ENCODE measurements at regions not wholly inside any gene's neighbourhood (a gene's known extent, or its start where the extent isn't known, plus 50 kb on each side); places are given as distances from the start of the nearest gene placed in this dataset.

- CTCF ChIA-PET, result no interaction called here
- DNase-seq (ENCODE audit: extremely low spot score), result no peak
- TF ChIP-seq CTCF (IDR thresholded peaks at IDR 0.05; ENCODE audit: control extremely low read depth, extremely low read depth, low read depth, missing control alignments), result no peak
- POLR2A ChIA-PET, result no interaction called here
Measured at GRCh38 chr2:66382091-66382490, 52.8 kb upstream of the MEIS1 start.

- no peak for TF ChIP-seq CTCF (IDR thresholded peaks at IDR 0.05; ENCODE audit: control extremely low read depth, extremely low read depth, low read depth, missing control alignments)
- POLR2A ChIA-PET, result no interaction called here
- CTCF ChIA-PET, result no interaction called here
Measured at GRCh38 chr2:66379473-66379872, 55.5 kb upstream of the MEIS1 start.

GRCh38 chr2:66377832-66378231 lies 57.1 kb upstream of the MEIS1 start:
- ChIA-PET CTCF (interaction anchor here (1.9 kb wide), 1 partner anchor 8 kb away, joined by 10 read pairs; no protein-coding TSS in a partner anchor), POLR2A (no interaction called here)
- DNase-seq (ENCODE audit: extremely low spot score), result no peak
- no peak for TF ChIP-seq CTCF (IDR thresholded peaks at IDR 0.05; ENCODE audit: control extremely low read depth, extremely low read depth, low read depth, missing control alignments)

More at GRCh38 chr2:66379473-66379872, 55.5 kb upstream of the MEIS1 start:
- DNase-seq (ENCODE audit: extremely low spot score), result no peak

- CTCF ChIA-PET, result no interaction called here
- DNase-seq (ENCODE audit: extremely low spot score), result no peak
- POLR2A ChIA-PET, result no interaction called here
- no peak for TF ChIP-seq CTCF (IDR thresholded peaks at IDR 0.05; ENCODE audit: control extremely low read depth, extremely low read depth, low read depth, missing control alignments)
Measured at GRCh38 chr2:66370824-66371223, 64.1 kb upstream of the MEIS1 start.

- ChIA-PET CTCF (interaction anchor here (0.7 kb wide), 1 partner anchor 735 kb away, joined by 3 read pairs; no protein-coding TSS in a partner anchor), POLR2A (no interaction called here)
- DNase-seq (ENCODE audit: extremely low spot score), result no peak
- no peak for TF ChIP-seq CTCF (IDR thresholded peaks at IDR 0.05; ENCODE audit: control extremely low read depth, extremely low read depth, low read depth, missing control alignments)
Measured at GRCh38 chr2:66366619-66367018, 68.3 kb upstream of the MEIS1 start.

- ChIA-PET POLR2A (no interaction called here), CTCF (interaction anchor here (0.7 kb wide), 1 partner anchor 23 kb away, joined by 3 read pairs; no protein-coding TSS in a partner anchor)
- TF ChIP-seq CTCF (IDR thresholded peaks at IDR 0.05; ENCODE audit: control extremely low read depth, extremely low read depth, low read depth, missing control alignments), result no peak
- no peak for DNase-seq (ENCODE audit: extremely low spot score)
Measured at GRCh38 chr2:66364495-66365333, 70.2 kb upstream of the MEIS1 start.

Measured in GM10248 (cell line).